ENCODE measurements at regions not wholly inside any gene's neighbourhood (a gene's known extent, or its start where the extent isn't known, plus 50 kb on each side); places are given as distances from the start of the nearest gene placed in this dataset.

DNA sequence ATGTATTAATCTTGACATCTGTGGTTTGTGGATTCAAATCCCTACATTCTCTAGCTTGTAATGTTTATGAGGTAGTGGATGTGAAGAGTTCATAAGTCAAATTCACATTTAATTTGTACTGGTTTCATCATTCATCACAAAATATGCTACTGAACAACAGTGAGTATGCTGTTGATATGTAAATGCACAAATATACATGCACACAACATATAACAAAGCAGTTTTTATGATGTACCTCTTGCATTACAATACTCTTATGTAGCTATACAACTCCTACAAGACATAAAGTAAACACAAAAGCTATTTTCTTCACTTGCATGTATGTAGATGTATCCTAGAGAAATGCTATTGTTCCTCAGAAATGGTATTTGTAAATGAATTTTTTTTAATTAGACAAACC is 111.0 kb upstream of the ANTXRL start:
- TF ChIP-seq, protein P1, sequence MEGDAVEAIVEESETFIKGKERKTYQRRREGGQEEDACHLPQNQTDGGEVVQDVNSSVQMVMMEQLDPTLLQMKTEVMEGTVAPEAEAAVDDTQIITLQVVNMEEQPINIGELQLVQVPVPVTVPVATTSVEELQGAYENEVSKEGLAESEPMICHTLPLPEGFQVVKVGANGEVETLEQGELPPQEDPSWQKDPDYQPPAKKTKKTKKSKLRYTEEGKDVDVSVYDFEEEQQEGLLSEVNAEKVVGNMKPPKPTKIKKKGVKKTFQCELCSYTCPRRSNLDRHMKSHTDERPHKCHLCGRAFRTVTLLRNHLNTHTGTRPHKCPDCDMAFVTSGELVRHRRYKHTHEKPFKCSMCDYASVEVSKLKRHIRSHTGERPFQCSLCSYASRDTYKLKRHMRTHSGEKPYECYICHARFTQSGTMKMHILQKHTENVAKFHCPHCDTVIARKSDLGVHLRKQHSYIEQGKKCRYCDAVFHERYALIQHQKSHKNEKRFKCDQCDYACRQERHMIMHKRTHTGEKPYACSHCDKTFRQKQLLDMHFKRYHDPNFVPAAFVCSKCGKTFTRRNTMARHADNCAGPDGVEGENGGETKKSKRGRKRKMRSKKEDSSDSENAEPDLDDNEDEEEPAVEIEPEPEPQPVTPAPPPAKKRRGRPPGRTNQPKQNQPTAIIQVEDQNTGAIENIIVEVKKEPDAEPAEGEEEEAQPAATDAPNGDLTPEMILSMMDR (IDR thresholded peaks at IDR 0.05; ENCODE audit: low read length): no peak
- TF ChIP-seq EZH2 (optimal IDR thresholded peaks at IDR 0.05; ENCODE audit: low read depth, low read length): no peak
